NB4 (cell line): ENCODE measurements at regions not wholly inside any gene's neighbourhood (a gene's known extent, or its start where the extent isn't known, plus 50 kb on each side); places are given as distances from the start of the nearest gene placed in this dataset.
A peak's percentile ranks its signal among the peaks of the same experiment; 100 is the strongest.
"Not testable (repeated sequence)": the region's sequence is repeated elsewhere in the genome, so short reads cannot be mapped to it uniquely, and the experiment has no call there.

Experiments used
- DNase-seq: peaks from one replicate; pipeline ENCODE4 v3.0.0; 2010; ENCODE audit warnings: low read depth
- H3K4me3 ChIP-seq: one replicate; pipeline ENCODE4 v1.5.1; 2011; ENCODE audit warnings: mild to moderate bottlenecking, low read depth, low read length, moderate library complexity
- MYC ChIP-seq: IDR thresholded peaks from 2 replicates; pipeline ENCODE4 v1.6.1; 2011; ENCODE audit warnings: low read depth, low read length
- POLR2A ChIP-seq: IDR thresholded peaks from 2 replicates; pipeline ENCODE4 v1.6.1; 2011; ENCODE audit warnings: mild to moderate bottlenecking; ENCODE audit not compliant: insufficient read length; ENCODE audit errors: extremely low read depth
- TF ChIP-seq, protein P1 (sequence below): IDR thresholded peaks from one replicate; pipeline ENCODE4 v1.5.1; 2012; ENCODE audit warnings: low read depth, low read length
- TF ChIP-seq, protein P2 (sequence below): IDR thresholded peaks from 2 replicates; pipeline ENCODE4 v1.6.1; 2011; ENCODE audit warnings: low read depth, low read length

DNA sequence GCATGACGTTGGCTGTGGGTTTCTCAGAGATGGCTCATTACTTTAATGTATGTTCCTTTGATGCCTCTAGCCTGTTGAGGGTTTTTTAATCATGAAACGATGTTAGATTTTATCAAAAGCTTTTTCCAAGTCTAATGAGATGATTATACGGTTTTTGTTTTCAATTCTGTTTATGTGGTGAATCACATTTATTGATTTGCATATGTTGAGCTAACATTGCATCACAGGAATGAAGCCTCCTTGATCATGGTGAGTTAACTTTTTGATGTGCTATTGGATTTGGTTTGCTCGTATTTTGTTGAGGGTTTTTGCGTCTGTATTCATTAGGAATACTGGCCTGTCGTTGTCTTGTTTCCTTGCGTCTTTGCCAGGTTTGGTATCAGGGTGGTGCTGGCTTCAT, 52.3 kb upstream of the PTPN12 start:
- DNase-seq = no peak
- H3K4me3 ChIP-seq = no peak overlapping the region
- TF ChIP-seq, protein P1, sequence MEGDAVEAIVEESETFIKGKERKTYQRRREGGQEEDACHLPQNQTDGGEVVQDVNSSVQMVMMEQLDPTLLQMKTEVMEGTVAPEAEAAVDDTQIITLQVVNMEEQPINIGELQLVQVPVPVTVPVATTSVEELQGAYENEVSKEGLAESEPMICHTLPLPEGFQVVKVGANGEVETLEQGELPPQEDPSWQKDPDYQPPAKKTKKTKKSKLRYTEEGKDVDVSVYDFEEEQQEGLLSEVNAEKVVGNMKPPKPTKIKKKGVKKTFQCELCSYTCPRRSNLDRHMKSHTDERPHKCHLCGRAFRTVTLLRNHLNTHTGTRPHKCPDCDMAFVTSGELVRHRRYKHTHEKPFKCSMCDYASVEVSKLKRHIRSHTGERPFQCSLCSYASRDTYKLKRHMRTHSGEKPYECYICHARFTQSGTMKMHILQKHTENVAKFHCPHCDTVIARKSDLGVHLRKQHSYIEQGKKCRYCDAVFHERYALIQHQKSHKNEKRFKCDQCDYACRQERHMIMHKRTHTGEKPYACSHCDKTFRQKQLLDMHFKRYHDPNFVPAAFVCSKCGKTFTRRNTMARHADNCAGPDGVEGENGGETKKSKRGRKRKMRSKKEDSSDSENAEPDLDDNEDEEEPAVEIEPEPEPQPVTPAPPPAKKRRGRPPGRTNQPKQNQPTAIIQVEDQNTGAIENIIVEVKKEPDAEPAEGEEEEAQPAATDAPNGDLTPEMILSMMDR = no peak
- no peak for TF ChIP-seq POLR2A
- TF ChIP-seq, protein P2, sequence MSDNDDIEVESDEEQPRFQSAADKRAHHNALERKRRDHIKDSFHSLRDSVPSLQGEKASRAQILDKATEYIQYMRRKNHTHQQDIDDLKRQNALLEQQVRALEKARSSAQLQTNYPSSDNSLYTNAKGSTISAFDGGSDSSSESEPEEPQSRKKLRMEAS = no peak
- TF ChIP-seq MYC = no peak

DNA sequence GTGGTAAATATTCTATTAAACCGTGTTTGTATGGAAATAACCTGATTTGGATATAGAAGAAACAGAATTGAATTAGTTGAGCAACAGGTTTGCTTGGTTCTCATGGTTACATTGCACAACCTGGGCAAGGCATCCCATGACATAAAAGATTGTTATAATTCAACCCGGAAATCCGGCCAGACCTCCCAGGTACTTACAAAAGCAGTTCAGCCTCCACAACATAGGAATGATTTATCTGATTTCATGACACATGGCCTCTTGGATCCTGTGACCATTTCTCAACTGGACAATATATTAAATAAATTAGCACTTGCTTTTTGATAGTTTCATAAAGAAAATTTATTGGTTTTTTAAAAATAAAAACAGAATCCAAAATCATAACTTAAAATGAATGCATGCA, 55.1 kb upstream of the PTPN12 start:
- peak; percentile 78 for DNase-seq
- no peak overlapping the region for H3K4me3 ChIP-seq
- TF ChIP-seq MYC (peak; percentile 15; the same call in 1 of the 2 replicates), POLR2A (no peak)
- TF ChIP-seq, protein P1 = no peak
- TF ChIP-seq, protein P2 = 0 out of 2 replicates have a peak, but pooled peaks have one; percentile 35

DNA sequence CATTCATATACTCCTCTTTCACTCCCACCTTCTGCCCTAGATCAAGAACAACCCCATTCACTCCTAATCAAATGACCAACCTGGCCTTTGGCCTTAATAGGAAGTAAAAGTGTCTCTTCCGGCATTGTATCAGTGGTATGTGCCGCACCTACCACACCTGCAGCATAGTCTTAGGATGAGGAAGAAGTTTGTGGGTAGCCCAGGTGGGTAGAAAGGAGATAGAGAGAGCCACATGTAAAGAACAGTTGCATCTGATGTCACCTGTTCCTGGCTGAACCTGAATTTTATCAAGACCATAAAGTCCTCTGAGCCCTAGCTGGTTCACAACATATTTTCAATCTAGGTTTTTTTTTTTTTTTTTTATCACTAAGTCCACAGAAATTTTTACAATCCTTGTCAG, 55.5 kb upstream of the PTPN12 start:
- no peak overlapping the region for H3K4me3 ChIP-seq

DNA sequence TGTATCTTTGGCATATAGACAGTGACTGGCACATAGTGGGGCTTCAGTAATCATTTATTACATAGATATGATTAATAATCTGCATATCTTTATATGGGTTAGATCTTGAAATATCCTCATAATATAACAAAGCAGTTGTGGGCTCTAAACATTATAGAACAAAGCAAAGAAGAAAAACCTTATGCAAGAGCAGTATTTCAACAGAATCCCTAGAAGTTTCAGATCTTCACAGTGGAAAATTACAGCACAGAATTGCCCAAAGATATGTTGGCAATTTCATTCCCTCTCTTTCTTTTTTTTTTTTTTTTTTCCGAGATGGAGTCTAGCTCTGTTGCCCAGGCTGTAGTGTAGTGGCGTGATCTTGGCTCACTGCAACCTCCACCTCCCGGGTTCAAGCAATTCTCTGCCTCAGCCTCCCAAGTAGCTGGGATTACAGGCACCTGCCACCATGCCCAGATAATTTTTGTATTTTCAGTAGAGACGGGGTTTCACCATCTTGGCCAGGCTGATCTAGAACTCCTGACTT, 56.9 kb upstream of the PTPN12 start:
- not testable (repeated sequence) for DNase-seq, H3K4me3 ChIP-seq

More for the DNA sequence above, 55.5 kb upstream of the PTPN12 start:
- no peak for DNase-seq
- TF ChIP-seq, protein P1 = no peak
- TF ChIP-seq MYC = no peak
- TF ChIP-seq, protein P2 = no peak
- TF ChIP-seq POLR2A = no peak

DNA sequence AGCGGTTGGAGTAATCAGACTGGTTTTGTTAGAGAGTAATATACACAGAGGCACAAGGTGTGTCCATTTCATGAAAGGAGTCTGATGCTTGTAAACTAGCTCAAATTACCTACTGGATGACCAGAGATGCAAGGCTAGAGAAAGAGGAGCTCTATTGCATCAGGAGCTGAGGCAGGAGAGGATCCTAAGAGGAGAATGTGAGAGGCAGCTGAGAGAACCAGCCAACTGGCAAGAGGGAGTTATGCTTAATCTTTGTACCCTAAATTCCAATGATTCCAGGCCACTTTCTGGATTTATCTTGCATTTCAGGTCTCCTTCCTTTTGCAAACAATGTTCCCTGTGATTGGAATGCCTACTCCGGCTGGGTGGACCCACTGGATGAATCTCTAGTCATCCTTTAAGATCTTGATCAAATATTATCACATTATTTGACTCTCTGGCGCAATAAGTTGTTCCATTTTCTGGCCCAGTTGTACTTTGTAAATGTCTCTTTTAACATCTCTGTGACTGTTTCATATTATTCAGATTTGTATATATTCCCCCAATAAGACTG, 57.5 kb upstream of the PTPN12 start:
- DNase-seq = no peak
- H3K4me3 ChIP-seq = no peak overlapping the region
- TF ChIP-seq, protein P2 = no peak
- TF ChIP-seq POLR2A (no peak), MYC (no peak)
- TF ChIP-seq, protein P1 = no peak

DNA sequence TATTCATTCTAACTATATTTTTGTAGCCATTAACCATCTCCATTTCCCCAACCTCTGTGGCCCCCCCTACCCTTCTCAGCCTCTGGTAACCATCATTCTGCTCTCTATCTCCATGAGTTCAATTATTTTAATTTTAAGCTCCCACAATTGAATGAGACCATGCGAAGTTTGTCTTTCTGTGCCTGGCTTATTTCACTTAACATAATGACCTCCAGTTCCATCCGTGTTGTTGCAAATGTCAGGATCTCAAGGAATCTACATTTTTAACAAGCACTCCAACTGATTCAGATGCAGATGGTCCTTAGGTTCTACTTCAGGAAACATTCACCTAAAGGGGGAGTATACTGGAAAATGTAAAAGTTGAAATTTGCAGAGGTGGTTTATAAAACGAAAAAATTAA, 60.2 kb upstream of the PTPN12 start:
- no peak overlapping the region for H3K4me3 ChIP-seq
- no peak for DNase-seq
- TF ChIP-seq, protein P1 = no peak
- TF ChIP-seq MYC = no peak
- no peak for TF ChIP-seq POLR2A
- TF ChIP-seq, protein P2 = no peak
